SK-MEL-5 (cell line): ENCODE measurements at regions not wholly inside any gene's neighbourhood (a gene's known extent, or its start where the extent isn't known, plus 50 kb on each side); places are given as distances from the start of the nearest gene placed in this dataset.
A peak's percentile ranks its signal among the peaks of the same experiment; 100 is the strongest.

Source experiments
- DNase-seq: peaks from one replicate; pipeline ENCODE4 v3.0.0-alpha.2; 2016; ENCODE audit warnings: low read depth, low spot score
- in situ Hi-C: cut with HindIII; loops from 2 replicates; pipeline ENCODE4 v1.10.0; 2016; ENCODE audit warnings: low sequenced_read_pairs, high pct_unique_total_duplicates, low pct_unique_long_range_greater_than_20kb

DNA sequence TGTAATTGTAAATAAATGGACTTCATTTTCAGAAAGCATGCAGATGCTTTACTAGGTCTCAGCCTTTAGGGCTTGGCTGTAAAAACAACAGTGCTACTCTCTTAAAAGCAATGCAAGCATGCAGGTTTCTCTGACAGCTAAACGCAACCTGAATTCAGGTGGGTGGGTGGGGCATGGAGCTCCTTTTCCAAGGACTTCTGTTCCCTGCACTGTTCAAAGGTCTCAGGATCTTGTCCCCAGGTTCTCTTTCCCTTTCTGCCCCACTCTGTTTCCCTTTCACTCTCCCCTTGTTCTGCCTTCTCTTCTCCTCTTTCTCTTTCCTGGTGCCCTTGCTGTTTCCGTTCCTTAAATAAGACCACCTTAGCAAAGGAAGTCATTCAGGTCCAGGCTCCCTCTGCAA, 1527.5 kb upstream of the SLC10A2 start:
- in situ Hi-C loops, result no loop called here
- DNase-seq, result no peak

DNA sequence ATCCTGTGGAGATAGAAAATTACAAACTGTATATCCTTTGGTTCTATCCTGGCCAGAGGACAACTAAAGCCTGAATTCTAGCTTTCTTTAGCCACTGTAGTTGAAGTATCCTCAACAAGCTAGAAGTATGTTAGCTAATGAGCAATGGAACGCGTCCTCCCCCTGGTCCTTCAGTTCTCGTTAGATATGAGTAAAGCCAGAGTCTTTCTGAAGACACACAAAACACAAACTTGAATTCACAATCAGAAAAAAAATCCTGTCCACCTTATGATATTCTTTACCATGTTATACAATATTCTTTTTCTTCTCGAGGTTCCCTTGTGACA, 1527.0 kb upstream of the SLC10A2 start:
- in situ Hi-C loops, result no loop called here
- DNase-seq, result no peak

- DNase-seq, result no peak
- in situ Hi-C loops, result no loop called here
Observed at GRCh38 chr13:104592545-104593250, 1526.5 kb upstream of the SLC10A2 start.

DNA sequence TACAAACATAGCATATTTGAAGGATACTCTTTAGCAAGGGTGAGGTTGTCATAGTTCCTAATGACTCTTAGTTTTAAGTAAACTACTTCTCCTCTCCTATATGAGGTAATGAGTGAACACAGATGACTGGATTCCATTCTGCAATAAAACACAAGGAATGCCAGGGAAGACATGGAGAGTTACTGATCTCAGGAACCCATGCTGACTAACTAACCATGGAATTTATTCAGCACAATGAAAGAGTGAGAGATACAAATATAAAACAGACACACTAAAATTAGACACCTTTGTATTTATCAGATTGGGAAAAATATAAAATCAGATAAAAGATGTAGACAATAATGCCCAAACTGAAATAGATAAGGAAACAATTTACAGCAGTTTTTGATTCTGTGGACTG, 1525.9 kb upstream of the SLC10A2 start:
- in situ Hi-C loops, result no loop called here
- DNase-seq, result no peak

- no peak for DNase-seq
- in situ Hi-C loops, result no loop called here
Observed at GRCh38 chr13:104586051-104586746, 1520.0 kb upstream of the SLC10A2 start.

GRCh38 chr13:104584481-104584880, 1518.3 kb upstream of the SLC10A2 start:
- in situ Hi-C loops, result no loop called here
- no peak for DNase-seq

DNA sequence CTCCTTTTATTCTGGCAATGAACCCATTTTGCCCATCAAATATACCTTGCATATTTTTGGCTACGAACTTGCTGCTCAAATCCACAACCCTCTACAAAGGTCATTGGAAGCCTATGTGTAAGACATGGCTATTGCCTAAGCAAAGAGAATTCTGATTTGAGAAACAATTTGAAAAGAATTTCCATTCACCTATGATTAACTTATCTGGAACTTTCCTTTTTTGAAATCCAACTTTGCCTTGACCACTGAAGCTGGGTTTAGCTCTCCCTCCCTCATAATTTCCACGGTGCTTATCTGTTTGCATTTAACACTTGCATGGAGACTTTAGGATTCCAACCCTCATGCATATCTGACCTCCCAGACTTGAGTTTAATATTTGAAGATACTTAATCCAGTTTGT, 1514.7 kb upstream of the SLC10A2 start:
- in situ Hi-C loops, result no loop called here
- no peak for DNase-seq

- no peak for DNase-seq
- in situ Hi-C loops, result no loop called here
Observed at GRCh38 chr13:104577071-104577815, 1511.0 kb upstream of the SLC10A2 start.

DNA sequence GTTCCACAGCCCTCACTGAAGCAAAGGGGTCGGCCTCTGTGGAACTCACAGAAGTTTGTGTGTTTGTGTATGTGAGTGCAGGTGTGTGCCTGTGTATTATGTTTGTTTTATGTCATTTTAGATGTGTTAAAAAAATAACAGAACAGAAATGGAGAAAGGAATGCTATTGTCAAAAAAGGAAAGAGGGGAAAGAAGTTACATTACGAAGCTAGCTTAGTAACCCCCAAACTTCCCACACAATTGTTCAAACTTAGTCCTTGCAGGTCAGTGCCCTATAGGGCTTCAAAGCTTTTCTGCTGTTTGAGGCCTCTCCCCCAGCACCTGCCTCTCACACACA, 1505.6 kb upstream of the SLC10A2 start:
- in situ Hi-C loops, result no loop called here

GRCh38 chr13:104571161-104571892, 1505.1 kb upstream of the SLC10A2 start:
- DNase-seq, result peak; percentile 82
- in situ Hi-C loops, result no loop called here

More for the DNA sequence above, 1505.6 kb upstream of the SLC10A2 start:
- DNase-seq, result no peak

DNA sequence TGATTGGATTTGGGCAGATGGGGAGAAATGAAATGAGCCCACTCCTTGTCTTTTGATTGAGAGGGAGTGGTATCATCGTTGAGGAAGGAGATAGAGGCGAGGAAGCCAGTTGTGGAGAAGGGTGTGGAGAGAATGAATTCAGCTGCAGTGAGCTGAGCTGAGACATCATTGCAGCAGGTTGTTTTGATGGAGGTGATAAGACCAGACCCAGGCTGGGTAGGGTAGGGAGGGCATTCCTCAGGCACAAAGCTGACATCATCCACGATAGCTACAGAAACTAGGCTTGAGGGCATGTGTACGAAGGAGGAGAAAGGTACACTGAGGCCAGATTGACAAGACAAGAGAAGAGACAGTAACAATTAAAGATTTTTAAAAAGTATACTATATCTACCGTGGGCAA, 1500.9 kb upstream of the SLC10A2 start:
- no peak for DNase-seq
- in situ Hi-C loops, result no loop called here

DNA sequence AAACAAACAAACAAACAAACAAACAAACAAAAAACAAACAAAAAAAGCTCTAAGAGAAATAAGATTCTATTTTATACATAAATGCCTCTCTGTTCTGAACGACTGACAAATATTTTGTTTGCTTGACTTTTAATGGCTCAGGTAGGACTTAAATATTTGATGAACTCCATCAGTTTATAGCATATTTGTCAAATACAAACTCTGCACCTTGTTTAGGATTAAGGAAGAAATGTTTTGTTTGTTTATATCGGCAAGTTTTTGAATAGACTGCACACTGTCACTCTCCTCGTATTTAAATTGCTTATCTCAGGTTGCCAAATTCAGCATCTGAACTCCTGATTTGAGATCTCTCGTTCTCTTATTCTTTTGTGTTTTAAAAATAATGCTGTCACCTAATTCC, 1499.7 kb upstream of the SLC10A2 start:
- in situ Hi-C loops, result no loop called here
- DNase-seq, result no peak

- no peak for DNase-seq
- in situ Hi-C loops, result no loop called here
Observed at GRCh38 chr13:104553896-104554295, 1487.7 kb upstream of the SLC10A2 start.

DNA sequence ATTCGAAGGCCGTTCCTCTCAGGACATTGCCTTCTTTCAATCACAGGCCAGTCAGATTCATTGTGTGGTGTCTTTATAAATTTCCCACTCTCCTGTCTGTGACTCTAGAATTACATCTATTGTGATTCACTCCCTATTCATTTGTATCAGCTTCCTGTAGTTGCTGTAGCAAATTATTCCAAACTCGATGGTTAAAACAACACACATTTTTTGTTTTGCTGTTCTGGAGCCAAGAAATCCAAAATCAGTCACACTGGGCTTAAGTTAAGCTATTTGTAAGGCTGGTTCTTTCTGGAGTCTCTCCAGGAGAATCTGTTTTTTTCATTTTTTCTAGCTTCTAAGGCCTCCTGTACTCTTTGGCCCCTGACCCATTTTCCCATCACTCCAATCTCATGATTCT, 1487.0 kb upstream of the SLC10A2 start:
- DNase-seq, result no peak
- in situ Hi-C loops, result no loop called here

- DNase-seq, result peak; percentile 45
- in situ Hi-C loops, result no loop called here
Observed at GRCh38 chr13:104534847-104535246, 1468.6 kb upstream of the SLC10A2 start.

DNA sequence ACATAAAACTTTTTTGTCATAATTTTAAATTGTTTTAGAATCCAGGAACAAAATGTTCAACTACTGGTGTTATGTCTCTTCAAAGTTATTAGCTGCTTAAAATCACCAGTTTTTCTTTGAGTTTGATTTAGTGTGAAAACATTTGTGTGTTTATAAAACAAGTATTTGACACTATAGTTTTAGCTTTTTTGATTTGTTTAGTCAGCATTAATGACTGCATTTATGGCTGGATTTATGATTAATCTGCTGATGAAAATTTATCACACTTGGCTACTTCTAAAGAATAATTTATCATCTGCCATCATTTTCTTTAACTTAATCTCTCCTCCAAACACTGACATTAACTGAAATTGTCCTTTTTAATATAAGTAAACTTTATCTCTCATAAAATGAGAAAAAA, 1465.9 kb upstream of the SLC10A2 start:
- in situ Hi-C loops, result no loop called here
- no peak for DNase-seq

DNA sequence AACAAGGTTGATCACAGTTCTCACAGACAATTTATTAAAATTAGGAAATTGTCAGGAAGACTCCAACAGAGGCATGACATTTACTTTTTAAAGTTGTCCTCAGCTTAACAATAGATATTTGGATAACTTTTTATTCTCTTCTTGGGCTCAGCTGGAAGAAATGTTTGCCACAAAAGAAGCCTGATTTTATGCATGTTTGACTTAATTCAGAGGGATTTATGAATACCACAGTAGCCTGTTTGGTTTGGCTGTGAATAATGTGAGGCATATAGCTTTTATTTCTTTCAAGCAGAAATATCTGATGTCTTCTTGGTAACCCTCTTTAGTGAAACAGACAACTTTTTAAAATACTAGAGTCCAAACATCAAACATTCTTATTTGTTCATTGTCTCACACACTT, 1464.5 kb upstream of the SLC10A2 start:
- DNase-seq, result no peak
- in situ Hi-C loops, result no loop called here

GRCh38 chr13:104526561-104526960, 1460.3 kb upstream of the SLC10A2 start:
- in situ Hi-C loops, result no loop called here
- DNase-seq, result no peak
